ENCODE measurements at regions not wholly inside any gene's neighbourhood (a gene's known extent, or its start where the extent isn't known, plus 50 kb on each side); places are given as distances from the start of the nearest gene placed in this dataset.

GRCh38 chr12:114984634-114985061 lies 300.7 kb upstream of the TBX3 start:
- ChIA-PET POLR2A (interaction anchor here (0.5 to 0.6 kb wide), 2 partner anchors 68 to 475 kb away, joined by 3 read pairs; no protein-coding TSS in a partner anchor), CTCF (ENCODE audit: low intra/inter-chr PET ratio) (interaction anchor here (0.6 kb wide), 1 partner anchor 400 kb away, joined by 3 read pairs; no protein-coding TSS in a partner anchor)
- Histone ChIP-seq H3K36me3 (ENCODE audit: control insufficient read depth, insufficient read depth, low read length) (no peaks in the 10 kb centered on the region), H3K9me1 (ENCODE audit: control insufficient read depth, insufficient read depth, low read length) (no peaks in the 10 kb centered on the region), H4K20me1 (replicated peaks; ENCODE audit: control insufficient read depth, insufficient read depth, low read length) (no peaks in the 10 kb centered on the region), H3K27me3 (ENCODE audit: control insufficient read depth in 2 of 2, insufficient read depth in 2 of 2, low read length in 2 of 2) (no peaks in the 10 kb centered on the region), H3K9me3 (replicated peaks; ENCODE audit: control insufficient read depth, insufficient read depth, low read depth, low read length) (no peaks in the 10 kb centered on the region), H3K79me2 (ENCODE audit: control insufficient read depth, insufficient read depth, low read length) (no peaks in the 10 kb centered on the region), H3K27ac (ENCODE audit: extremely low read depth, low read depth, low read length) (no peak overlapping the region), H3K9ac (ENCODE audit: insufficient read depth in 1 of 2, low read depth in 2 of 2, low read length in 2 of 2) (no peak overlapping the region), H2AFZ (ENCODE audit: low read depth, low read length) (no peak overlapping the region), H3K4me2 (ENCODE audit: insufficient read depth, low read length) (no peak overlapping the region), H3K4me1 (replicated peaks in 1 of 2; ENCODE audit: control insufficient read depth in 2 of 2, insufficient read depth in 2 of 2, low read length in 2 of 2) (no peaks in the 10 kb centered on the region), H3K4me3 (no peak overlapping the region)
- DNase-seq (ENCODE audit: extremely low read depth in 1 of 4, low spot score in 3 of 4) (no peak), ATAC-seq (no peak), FAIRE-seq (no peak)
- WGBS (ENCODE audit: insufficient coverage, low coverage, missing lambda C conversion rate): 5% methylated on average over 2 of the region's 2 CpGs
- intact Hi-C loops (cut with micrococcal nuclease): no loop called here
- in situ Hi-C loops (cut with MboI): no loop called here
- TF ChIP-seq KAT2B (IDR thresholded peaks at IDR 0.05; ENCODE audit: low read depth, low read length): no peak
- no peak for TF ChIP-seq JUN (IDR thresholded peaks at IDR 0.05; ENCODE audit: borderline replicate concordance, low read depth, low read length)
- TF ChIP-seq JUN (CRISPR knock-in tag; IDR thresholded peaks at IDR 0.05; ENCODE audit: borderline replicate concordance): no peak
- TF ChIP-seq POLR2G (IDR thresholded peaks at IDR 0.05; ENCODE audit: low read depth, low read length): no peak
- TF ChIP-seq FOXO4 (CRISPR knock-in tag; IDR thresholded peaks at IDR 0.05): no peak
- no peak for TF ChIP-seq MYBL2 (IDR thresholded peaks at IDR 0.05; ENCODE audit: low read depth)
- no peak for TF ChIP-seq MYBL2 (CRISPR knock-in tag; IDR thresholded peaks at IDR 0.05; ENCODE audit: borderline replicate concordance)
- no peak for TF ChIP-seq ZNF318 (IDR thresholded peaks at IDR 0.05; ENCODE audit: borderline replicate concordance in 1 of 2, low read depth in 1 of 2)
- no peak for TF ChIP-seq RAD51 (IDR thresholded peaks at IDR 0.05; ENCODE audit: borderline replicate concordance, low read depth)
- no peak for TF ChIP-seq ZNF134 (CRISPR knock-in tag; conservative IDR thresholded peaks at IDR 0.05)
- no TSS peak for BruUV-seq (replicated peaks)

All from K562 (cell line).